IMR-90 (cell line): ENCODE measurements at regions not wholly inside any gene's neighbourhood (a gene's known extent, or its start where the extent isn't known, plus 50 kb on each side); places are given as distances from the start of the nearest gene placed in this dataset.
"Not testable (repeated sequence)": the region's sequence is repeated elsewhere in the genome, so short reads cannot be mapped to it uniquely, and the experiment has no call there.

Experiments used
- ATAC-seq: fragments of 200-7000 bp; cut with Tn5 transposase; 2 replicates; pipeline ENCODE4 v1.9.1; 2020; ENCODE audit warnings: low read depth, mild to moderate bottlenecking, moderate library complexity
- BruUV-seq: library from RNA; stranded (reverse); fragments of 400-500 nt; replicated peaks from 2 replicates; lab custom pipeline; 2021; lab: Mats Ljungman, UMichigan
- CTCF ChIA-PET: fragments of 300-600 bp; formaldehyde crosslinking; extraction: SDS; loops from one replicate; lab custom pipeline; 2021; ENCODE audit warnings: antibody characterized with exemption; lab: Yijun Ruan, JAX
- POLR2A ChIA-PET: fragments of 300-600 bp; sonication (Branson Sonifier 250); formaldehyde crosslinking; loops from one replicate; lab custom pipeline; 2022; ENCODE audit warnings: antibody characterized with exemption; ENCODE audit not compliant: unreplicated experiment; lab: Charles Lee
- DNase-seq: peaks from one replicate; pipeline ENCODE4 v3.0.0; 2013
- H2AFZ ChIP-seq: replicated peaks from 2 replicates; pipeline ENCODE3; 2013; ENCODE audit warnings: low read length, mild to moderate bottlenecking; ENCODE audit not compliant: poor library complexity
- H2AK5ac ChIP-seq: 2 replicates; pipeline ENCODE4 v1.6.1; 2013; ENCODE audit warnings: low read depth, low read length, inconsistent platforms
- H2AK9ac ChIP-seq: replicated peaks from 2 replicates; pipeline ENCODE3; 2013; ENCODE audit warnings: mild to moderate bottlenecking, low read depth, low read length, moderate library complexity; ENCODE audit not compliant: poor library complexity
- H2BK120ac ChIP-seq: 2 replicates; pipeline ENCODE4 v1.6.1; 2013; ENCODE audit warnings: low read depth, low read length, inconsistent platforms
- H2BK15ac ChIP-seq: 3 replicates; pipeline ENCODE4 v1.6.1; 2013; ENCODE audit warnings: low read depth, low read length, inconsistent platforms
- H2BK20ac ChIP-seq: 2 replicates; pipeline ENCODE4 v1.6.1; 2013; ENCODE audit warnings: low read depth, mild to moderate bottlenecking, inconsistent platforms, low read length, moderate library complexity
- H2BK5ac ChIP-seq: 2 replicates; pipeline ENCODE4 v1.6.1; 2013; ENCODE audit warnings: mild to moderate bottlenecking, low read depth, low read length, inconsistent platforms; ENCODE audit not compliant: poor library complexity, severe bottlenecking
- H3K14ac ChIP-seq: replicated peaks from 2 replicates; pipeline ENCODE4 v1.6.1; 2013; ENCODE audit warnings: low read depth, low read length, inconsistent platforms
- H3K18ac ChIP-seq: 2 replicates; pipeline ENCODE4 v1.6.1; 2013; ENCODE audit warnings: low read depth, low read length, control low read depth
- H3K23ac ChIP-seq: 2 replicates; pipeline ENCODE4 v1.6.1; 2013; ENCODE audit warnings: low read depth, low read length, inconsistent platforms
- H3K27ac ChIP-seq: 2 replicates; pipeline ENCODE4 v1.5.1; 2013; ENCODE audit warnings: mild to moderate bottlenecking, control low read depth, low read length; ENCODE audit not compliant: insufficient read depth
- H3K27me3 ChIP-seq: 2 replicates; pipeline ENCODE4 v1.6.1; 2013; ENCODE audit warnings: low read length; ENCODE audit not compliant: control insufficient read depth, insufficient read depth
- H3K36me3 ChIP-seq: 2 replicates; pipeline ENCODE4 v1.6.1; 2013; ENCODE audit warnings: low read length, mixed read lengths; ENCODE audit not compliant: control insufficient read depth, insufficient read depth
- H3K4ac ChIP-seq: 2 replicates; pipeline ENCODE4 v1.6.1; 2013; ENCODE audit warnings: low read depth, low read length, inconsistent platforms
- H3K4me1 ChIP-seq: 2 replicates; pipeline ENCODE4 v1.6.1; 2013; ENCODE audit warnings: low read length, mixed read lengths; ENCODE audit not compliant: control insufficient read depth, insufficient read depth
- H3K4me2 ChIP-seq: 2 replicates; pipeline ENCODE4 v1.6.1; 2013; ENCODE audit warnings: low read depth, mild to moderate bottlenecking, control low read depth, low read length, moderate library complexity
- H3K4me3 ChIP-seq: 2 replicates; pipeline ENCODE4 v1.5.1; 2013; ENCODE audit warnings: low read depth, mild to moderate bottlenecking, control low read depth, low read length, moderate library complexity; ENCODE audit not compliant: insufficient read depth
- H3K56ac ChIP-seq: 2 replicates; pipeline ENCODE4 v1.6.1; 2013; ENCODE audit warnings: low read length, inconsistent platforms; ENCODE audit not compliant: insufficient read depth; ENCODE audit errors: extremely low read depth
- H3K79me1 ChIP-seq, 2 experiments: 2 replicates each; pipeline ENCODE4 v1.6.1; 2013; ENCODE audit warnings: low read length in 2 of 2, inconsistent platforms in 1 of 2, low read depth in 1 of 2
- H3K9ac ChIP-seq: 2 replicates; pipeline ENCODE4 v1.6.1; 2013; ENCODE audit warnings: low read depth, low read length, control low read depth
- H3K9me1 ChIP-seq: 2 replicates; pipeline ENCODE4 v1.6.1; 2013; ENCODE audit warnings: low read length, inconsistent platforms; ENCODE audit not compliant: insufficient read depth
- H3K9me3 ChIP-seq: 2 replicates; pipeline ENCODE4 v1.6.1; 2013; ENCODE audit warnings: low read length; ENCODE audit not compliant: control insufficient read depth, insufficient read depth
- H4K20me1 ChIP-seq: 2 replicates; pipeline ENCODE4 v1.6.1; 2013; ENCODE audit warnings: low read length, inconsistent platforms; ENCODE audit not compliant: insufficient read depth
- H4K5ac ChIP-seq: 2 replicates; pipeline ENCODE4 v1.6.1; 2013; ENCODE audit warnings: mild to moderate bottlenecking, low read depth, low read length, control low read depth
- H4K8ac ChIP-seq, 2 experiments: 2 replicates each; pipeline ENCODE4 v1.6.1; 2013; ENCODE audit warnings: low read depth in 2 of 2, low read length in 2 of 2, control low read depth in 1 of 2, inconsistent platforms in 1 of 2
- H4K91ac ChIP-seq: 2 replicates; pipeline ENCODE4 v1.6.1; 2013; ENCODE audit warnings: low read depth, low read length, inconsistent platforms; ENCODE audit not compliant: insufficient read depth
- WGBS, 2 experiments: methylation state at CpG; one replicate each; pipeline versions ENCODE4 v1.1.5 to v1.1.7; 2013; ENCODE audit warnings: missing lambda C conversion rate in 2 of 2; ENCODE audit not compliant: insufficient read length in 1 of 2; ENCODE audit errors: extremely low coverage in 2 of 2; 5-methylcytosine and 5-hydroxymethylcytosine counted together
- dilution Hi-C: fragments of 300-500 bp; cut with HindIII; formaldehyde crosslinking; loops from one replicate; pipeline ENCODE4 v1.14.3; 2018; ENCODE audit warnings: low sequenced_read_pairs; ENCODE audit not compliant: unreplicated experiment
- in situ Hi-C: fragments of 300-500 bp; cut with MboI; formaldehyde crosslinking; loops from 3 replicates; pipeline ENCODE4 v1.14.3; 2019; ENCODE audit warnings: low sequenced_read_pairs, inconsistent platforms, mixed read lengths
- intact Hi-C: fragments of 100-400 bp; cut with micrococcal nuclease; formaldehyde crosslinking; loops from 2 replicates; pipeline ENCODE4 v1.10.0; 2022

- H3K4me1 ChIP-seq, H3K23ac ChIP-seq, H3K79me1 ChIP-seq, intact Hi-C loops, H3K27me3 ChIP-seq, H3K9ac ChIP-seq, DNase-seq, H3K14ac ChIP-seq, H4K8ac ChIP-seq, H2BK5ac ChIP-seq, H2AK5ac ChIP-seq, dilution Hi-C loops, H3K4me3 ChIP-seq, H2AFZ ChIP-seq, H2BK15ac ChIP-seq, POLR2A ChIA-PET, H3K4me2 ChIP-seq, H4K20me1 ChIP-seq, H4K91ac ChIP-seq, H3K9me3 ChIP-seq, H4K5ac ChIP-seq, H2BK20ac ChIP-seq, H3K18ac ChIP-seq, H3K36me3 ChIP-seq, H3K56ac ChIP-seq, H3K4ac ChIP-seq, H2AK9ac ChIP-seq, H2BK120ac ChIP-seq, H3K9me1 ChIP-seq, BruUV-seq, in situ Hi-C loops, ATAC-seq, H3K27ac ChIP-seq, CTCF ChIA-PET: not testable (repeated sequence)
- WGBS, 2 experiments = 80% methylated on average over 6 of the region's 28 CpGs; no CpG with 5 or more reads in 1 of the 2 experiments
These were observed 467.8 kb downstream of the AMY1C start for GRCh38 chr1:104217395-104217986.
